GM23338 (cell line): ENCODE measurements at regions not wholly inside any gene's neighbourhood (a gene's known extent, or its start where the extent isn't known, plus 50 kb on each side); places are given as distances from the start of the nearest gene placed in this dataset.

Experiments
- ATAC-seq: fragments of 200-7000 bp; cut with Tn5 transposase; 3 replicates; pipeline ENCODE4 v1.9.1; 2020
- DNase-seq: peaks from one replicate; pipeline ENCODE4 v3.0.0-alpha.2; 2015; ENCODE audit warnings: low spot score
- H2AFZ ChIP-seq: fragments of 200-600 bp; sonication (generic); 2 replicates; pipeline ENCODE4 v1.8.0; 2016; ENCODE audit warnings: antibody characterized with exemption, mild to moderate bottlenecking, moderate library complexity
- H3F3A ChIP-seq: fragments of 200-600 bp; sonication (generic); replicated peaks from 2 replicates; pipeline ENCODE4 v1.8.0; 2017; ENCODE audit warnings: antibody characterized with exemption, mixed run types, low read depth
- H3K27ac ChIP-seq: fragments of 200-600 bp; sonication (generic); 2 replicates; pipeline ENCODE4 v1.6.1; 2016; ENCODE audit warnings: low read depth
- H3K27me3 ChIP-seq: fragments of 200-600 bp; sonication (generic); 2 replicates; pipeline ENCODE4 v1.8.0; 2016; ENCODE audit warnings: mild to moderate bottlenecking, mixed run types, moderate library complexity; ENCODE audit not compliant: insufficient read depth
- H3K36me3 ChIP-seq: fragments of 200-600 bp; sonication (generic); 2 replicates; pipeline ENCODE4 v1.8.0; 2016; ENCODE audit warnings: mild to moderate bottlenecking; ENCODE audit not compliant: insufficient read depth
- H3K4me1 ChIP-seq: fragments of 200-600 bp; sonication (generic); 2 replicates; pipeline ENCODE4 v1.8.0; 2016; ENCODE audit warnings: mild to moderate bottlenecking, moderate library complexity; ENCODE audit not compliant: insufficient read depth
- H3K4me2 ChIP-seq: fragments of 200-600 bp; sonication (generic); 2 replicates; pipeline ENCODE4 v1.7.1; 2017; ENCODE audit warnings: mixed run types
- H3K4me3 ChIP-seq: fragments of 200-600 bp; sonication (generic); 2 replicates; pipeline ENCODE4 v1.6.1; 2016; ENCODE audit warnings: mixed run types
- H3K79me2 ChIP-seq: fragments of 200-600 bp; sonication (generic); replicated peaks from 2 replicates; pipeline ENCODE4 v1.8.0; 2017; ENCODE audit warnings: mild to moderate bottlenecking; ENCODE audit not compliant: insufficient read depth
- H3K9me2 ChIP-seq: fragments of 200-600 bp; sonication (generic); 2 replicates; pipeline ENCODE4 v1.8.0; 2017; ENCODE audit not compliant: insufficient read depth
- H4K20me1 ChIP-seq: fragments of 200-600 bp; sonication (generic); replicated peaks from 2 replicates; pipeline ENCODE4 v1.8.0; 2017; ENCODE audit warnings: mild to moderate bottlenecking; ENCODE audit not compliant: insufficient read depth
- H3K27ac Mint-ChIP-seq: 2 replicates; pipeline ENCODE4 v1.8.0; 2020; ENCODE audit warnings: inconsistent platforms, mild to moderate bottlenecking, moderate library complexity, mixed read lengths
- H3K27me3 Mint-ChIP-seq: 3 replicates; pipeline ENCODE4 v1.8.0; 2022; ENCODE audit warnings: low read depth, mild to moderate bottlenecking, moderate library complexity, mixed read lengths, inconsistent platforms; ENCODE audit not compliant: insufficient read depth, poor library complexity
- H3K36me3 Mint-ChIP-seq: 3 replicates; pipeline ENCODE4 v1.8.0; 2021; ENCODE audit warnings: low read depth, mild to moderate bottlenecking, inconsistent platforms, moderate library complexity, mixed read lengths
- H3K4me1 Mint-ChIP-seq: 3 replicates; pipeline ENCODE4 v1.8.0; 2020; ENCODE audit warnings: mild to moderate bottlenecking, inconsistent platforms, mixed read lengths
- H3K4me3 Mint-ChIP-seq: 3 replicates; pipeline ENCODE4 v1.8.0; 2021; ENCODE audit warnings: moderate library complexity, mild to moderate bottlenecking, inconsistent platforms, mixed read lengths
- H3K9me3 Mint-ChIP-seq: 3 replicates; pipeline ENCODE4 v1.8.0; 2020; ENCODE audit warnings: moderate library complexity, mild to moderate bottlenecking, inconsistent platforms, mixed read lengths
- CREB1 ChIP-seq: fragments of 250-450 bp; sonication (Bioruptor Pico); IDR thresholded peaks from 2 replicates; pipeline ENCODE4 v1.5.0; 2020; ENCODE audit warnings: low read depth, mild to moderate bottlenecking, moderate library complexity
- CTCF ChIP-seq, 2 experiments: fragments of 200-600 bp in 1 of 2; sonication (generic) in 1 of 2; conservative IDR thresholded peaks; 2 replicates each; pipeline versions ENCODE4 v1.5.1 to v1.6.1; 2016 to 2017; ENCODE audit warnings: antibody characterized with exemption in 2 of 2, low read depth in 2 of 2, mild to moderate bottlenecking in 2 of 2, moderate library complexity in 1 of 2
- EZH2phosphoT487 ChIP-seq: fragments of 200-600 bp; sonication (generic); IDR thresholded peaks from one replicate; pipeline ENCODE4 v1.8.1; 2018; ENCODE audit warnings: antibody characterized with exemption; ENCODE audit not compliant: unreplicated experiment
- REST ChIP-seq: IDR thresholded peaks from one replicate; pipeline ENCODE4 v1.6.1; 2018; ENCODE audit warnings: antibody characterized with exemption; ENCODE audit not compliant: unreplicated experiment
- STAT1 ChIP-seq: IDR thresholded peaks from one replicate; pipeline ENCODE4 v1.6.1; 2016; ENCODE audit warnings: antibody characterized with exemption; ENCODE audit not compliant: unreplicated experiment
- ZNF114 ChIP-seq: fragments of 250-450 bp; sonication (Bioruptor Pico); IDR thresholded peaks from 2 replicates; pipeline ENCODE4 v1.5.0; 2020; ENCODE audit warnings: mild to moderate bottlenecking, moderate library complexity
- ZNF331 ChIP-seq: fragments of 250-450 bp; sonication (Bioruptor Pico); IDR thresholded peaks from 2 replicates; pipeline ENCODE4 v1.5.0; 2020; ENCODE audit warnings: low read depth, mild to moderate bottlenecking, moderate library complexity

GRCh38 chr12:71329956-71330355, 109.6 kb upstream of the LGR5 start (continued):
- TF ChIP-seq CTCF (conservative IDR thresholded peaks at IDR 0.05; ENCODE audit: low read depth in 2 of 2) (no peak), ZNF331 (CRISPR knock-in tag) (no peak), CREB1 (no peak), ZNF114 (no peak), EZH2phosphoT487 (no peak), REST (no peak)

- Mint-ChIP-seq H3K9me3 (peaks cover 27% of the 10 kb centered on the region), H3K27me3 (no peaks in the 10 kb centered on the region), H3K36me3 (peaks cover 21% of the 10 kb centered on the region), H3K4me1 (no peaks in the 10 kb centered on the region), H3K4me3 (no peak overlapping the region), H3K27ac (no peak overlapping the region)
- no peak overlapping the region for H3K4me2 ChIP-seq
- no peak overlapping the region for H2AFZ ChIP-seq
- no peak overlapping the region for H3K4me3 ChIP-seq
- ATAC-seq (no peak), DNase-seq (no peak)
- no peaks in the 10 kb centered on the region for H3K79me2 ChIP-seq
- H3K27ac ChIP-seq, result no peak overlapping the region
- no peak for TF ChIP-seq CTCF (conservative IDR thresholded peaks at IDR 0.05; ENCODE audit: low read depth in 2 of 2)
- no peak for TF ChIP-seq STAT1
- H4K20me1 ChIP-seq, result no peaks in the 10 kb centered on the region
- no peaks in the 10 kb centered on the region for H3K4me1 ChIP-seq
- H3K9me2 ChIP-seq, result no peaks in the 10 kb centered on the region
- H3K27me3 ChIP-seq, result no peaks in the 10 kb centered on the region
- H3K36me3 ChIP-seq, result no peaks in the 10 kb centered on the region
- H3F3A ChIP-seq, result no peaks in the 10 kb centered on the region
Observed at GRCh38 chr12:71321531-71321930, 118.1 kb upstream of the LGR5 start.
